WTC11 (cell line): ENCODE measurements at regions not wholly inside any gene's neighbourhood (a gene's known extent, or its start where the extent isn't known, plus 50 kb on each side); places are given as distances from the start of the nearest gene placed in this dataset.

Source experiments
- ATAC-seq: fragments of 200-7000 bp; cut with Tn5 transposase; 2 replicates; pipeline ENCODE4 v1.10.0; 2021; ENCODE audit warnings: mild to moderate bottlenecking, moderate library complexity
- CTCF ChIA-PET: fragments of 300-600 bp; sonication (Branson Sonifier 250); formaldehyde crosslinking; loops from one replicate; lab custom pipeline; 2021; ENCODE audit warnings: antibody characterized with exemption; lab: Charles Lee
- POLR2A ChIA-PET: fragments of 350-600 bp; sonication (Branson Sonifier 250); formaldehyde crosslinking; loops from one replicate; lab custom pipeline; 2021; ENCODE audit warnings: antibody characterized with exemption; lab: Charles Lee
- DNase-seq: peaks from one replicate; pipeline ENCODE4 v3.0.0; 2021; ENCODE audit warnings: low spot score
- H3K27ac Mint-ChIP-seq: 2 replicates; pipeline ENCODE4 v1.8.0; 2021; ENCODE audit warnings: mixed read lengths
- H3K27me3 Mint-ChIP-seq: 2 replicates; pipeline ENCODE4 v1.8.0; 2021; ENCODE audit warnings: low read depth, mild to moderate bottlenecking, moderate library complexity, mixed read lengths
- H3K36me3 Mint-ChIP-seq: 2 replicates; pipeline ENCODE4 v1.8.0; 2021; ENCODE audit warnings: mixed read lengths
- H3K4me1 Mint-ChIP-seq: 2 replicates; pipeline ENCODE4 v1.8.0; 2022; ENCODE audit warnings: mixed read lengths
- H3K4me3 Mint-ChIP-seq: 2 replicates; pipeline ENCODE4 v1.8.0; 2021; ENCODE audit warnings: mild to moderate bottlenecking, moderate library complexity, mixed read lengths
- H3K9me3 Mint-ChIP-seq: 2 replicates; pipeline ENCODE4 v1.8.0; 2021; ENCODE audit warnings: mixed read lengths
- ESRRA ChIP-seq: sonication (generic); formaldehyde crosslinking; IDR thresholded peaks from 2 replicates; pipeline ENCODE4 v1.8.1; 2022; ENCODE audit warnings: mild to moderate bottlenecking, missing genetic modification reagents, borderline replicate concordance
- FOXP1 ChIP-seq: sonication (generic); formaldehyde crosslinking; IDR thresholded peaks from 2 replicates; pipeline ENCODE4 v1.8.0; 2022; ENCODE audit warnings: missing genetic modification reagents, mild to moderate bottlenecking, moderate library complexity, borderline replicate concordance
- GRHL2 ChIP-seq: fragments of 250-450 bp; sonication (Bioruptor Pico); IDR thresholded peaks from 2 replicates; pipeline ENCODE4 v1.8.0; 2022; ENCODE audit warnings: mild to moderate bottlenecking, moderate library complexity; ENCODE audit not compliant: insufficient replicate concordance, severe bottlenecking
- IRF2 ChIP-seq: sonication (generic); formaldehyde crosslinking; IDR thresholded peaks from 2 replicates; pipeline ENCODE4 v1.8.0; 2022; ENCODE audit warnings: low read depth, missing genetic modification reagents, borderline replicate concordance
- MYBL2 ChIP-seq: sonication (generic); formaldehyde crosslinking; IDR thresholded peaks from 2 replicates; pipeline ENCODE4 v1.8.1; 2023; ENCODE audit warnings: mild to moderate bottlenecking, moderate library complexity, missing genetic modification reagents
- NFATC4 ChIP-seq: fragments of 250-450 bp; sonication (Bioruptor Pico); IDR thresholded peaks from 2 replicates; pipeline ENCODE4 v1.9.0; 2021; ENCODE audit warnings: mild to moderate bottlenecking
- NFYB ChIP-seq: sonication (generic); formaldehyde crosslinking; conservative IDR thresholded peaks from 2 replicates; pipeline ENCODE4 v1.8.0; 2022; ENCODE audit warnings: low read depth, missing genetic modification reagents
- NR3C1 ChIP-seq: sonication (generic); formaldehyde crosslinking; conservative IDR thresholded peaks from 2 replicates; pipeline ENCODE4 v1.8.1; 2023; ENCODE audit warnings: low read depth, mild to moderate bottlenecking, missing genetic modification reagents
- RORB ChIP-seq: fragments of 250-450 bp; sonication (Bioruptor Pico); IDR thresholded peaks from 2 replicates; pipeline ENCODE4 v1.9.0; 2021; ENCODE audit warnings: mild to moderate bottlenecking
- SOX15 ChIP-seq: fragments of 250-450 bp; sonication (Bioruptor Pico); IDR thresholded peaks from 2 replicates; pipeline ENCODE4 v1.9.0; 2021; ENCODE audit warnings: mild to moderate bottlenecking
- SP1 ChIP-seq: sonication (generic); formaldehyde crosslinking; conservative IDR thresholded peaks from 2 replicates; pipeline ENCODE4 v1.8.1; 2022; ENCODE audit warnings: missing genetic modification reagents
- TEAD4 ChIP-seq: sonication (generic); formaldehyde crosslinking; IDR thresholded peaks from 2 replicates; pipeline ENCODE4 v1.8.0; 2022; ENCODE audit warnings: mild to moderate bottlenecking, missing genetic modification reagents
- ZNF219 ChIP-seq: sonication (generic); formaldehyde crosslinking; IDR thresholded peaks from 2 replicates; pipeline ENCODE4 v1.8.0; 2023; ENCODE audit warnings: missing genetic modification reagents, mild to moderate bottlenecking, borderline replicate concordance
- ZNF263 ChIP-seq: sonication (generic); formaldehyde crosslinking; IDR thresholded peaks from 2 replicates; pipeline ENCODE4 v1.8.1; 2022; ENCODE audit warnings: low read depth, mild to moderate bottlenecking, moderate library complexity, missing genetic modification reagents
- ZNF396 ChIP-seq: fragments of 250-450 bp; sonication (Bioruptor Pico); IDR thresholded peaks from 2 replicates; pipeline ENCODE4 v1.8.0; 2021; ENCODE audit warnings: mild to moderate bottlenecking, moderate library complexity, borderline replicate concordance
- ZNF671 ChIP-seq: fragments of 250-450 bp; sonication (Bioruptor Pico); IDR thresholded peaks from 2 replicates; pipeline ENCODE4 v1.8.0; 2021; ENCODE audit warnings: mild to moderate bottlenecking
- TF ChIP-seq, protein P1 (sequence below): sonication (generic); formaldehyde crosslinking; IDR thresholded peaks from 2 replicates; pipeline ENCODE4 v1.8.0; 2022; ENCODE audit warnings: mild to moderate bottlenecking, missing genetic modification reagents
- TF ChIP-seq, protein P2 (sequence below): sonication (generic); formaldehyde crosslinking; IDR thresholded peaks from 2 replicates; pipeline ENCODE4 v1.8.0; 2023; ENCODE audit warnings: missing genetic modification reagents
- TF ChIP-seq, protein P3 (sequence below): sonication (generic); formaldehyde crosslinking; IDR thresholded peaks from 2 replicates; pipeline ENCODE4 v1.8.1; 2022; ENCODE audit warnings: mild to moderate bottlenecking, missing genetic modification reagents, moderate library complexity, borderline replicate concordance
- TF ChIP-seq, protein P4 (sequence below): fragments of 250-450 bp; sonication (Bioruptor Pico); IDR thresholded peaks from 2 replicates; pipeline ENCODE4 v1.8.0; 2021; ENCODE audit warnings: mild to moderate bottlenecking
- TF ChIP-seq, protein P5 (sequence below): fragments of 250-450 bp; sonication (Bioruptor Pico); IDR thresholded peaks from 2 replicates; pipeline ENCODE4 v1.9.0; 2021; ENCODE audit warnings: moderate library complexity, mild to moderate bottlenecking, inconsistent platforms, borderline replicate concordance
- TF ChIP-seq, protein P6 (sequence below): sonication (generic); formaldehyde crosslinking; IDR thresholded peaks from 2 replicates; pipeline ENCODE4 v1.8.1; 2023; ENCODE audit warnings: mild to moderate bottlenecking, missing genetic modification reagents, moderate library complexity

DNA sequence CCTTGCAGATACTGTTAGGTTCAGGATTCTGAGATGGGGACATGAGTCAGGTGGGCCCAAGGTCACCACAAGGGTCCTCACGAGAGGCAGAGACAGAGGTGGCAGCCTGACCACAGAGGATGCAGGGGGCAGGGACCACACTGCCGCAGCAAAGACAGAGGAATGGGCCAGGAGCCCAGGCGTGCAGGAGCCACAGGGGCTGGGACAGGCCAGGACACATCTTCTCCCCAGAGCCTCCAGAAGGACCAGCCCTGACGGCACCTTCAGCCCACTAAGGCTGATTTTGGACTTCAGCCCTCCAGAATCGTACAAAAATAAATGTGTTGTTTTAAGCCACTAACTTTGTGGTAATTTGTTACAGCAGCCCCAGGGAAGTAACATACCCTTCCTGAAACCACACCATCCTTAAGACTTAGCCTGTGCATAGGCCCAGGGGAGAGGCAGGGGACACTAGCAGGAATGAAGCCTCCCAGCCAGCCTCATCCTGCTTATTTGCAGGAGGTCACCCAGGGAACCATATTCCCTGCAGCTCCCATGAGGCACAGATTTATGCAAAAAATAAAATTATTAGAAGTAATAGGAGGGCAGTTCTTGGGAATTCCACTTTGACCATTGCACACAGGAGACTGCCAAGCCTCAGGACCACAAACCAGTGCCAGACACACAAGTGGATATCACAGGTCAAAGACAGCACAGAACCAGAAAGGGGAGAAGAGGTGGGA is 119.3 kb upstream of the CST7 start:
- Mint-ChIP-seq H3K9me3 (0 out of 2 replicates have a peak, but pooled peaks cover 4% of the 10 kb centered on the region), H3K27me3 (no peaks in the 10 kb centered on the region), H3K4me3 (no peak overlapping the region), H3K27ac (no peak overlapping the region), H3K4me1 (no peaks in the 10 kb centered on the region), H3K36me3 (no peaks in the 10 kb centered on the region)
- no peak for ATAC-seq
- TF ChIP-seq ESRRA (CRISPR knock-in tag) (no peak), ZNF219 (CRISPR knock-in tag) (no peak), SP1 (CRISPR knock-in tag) (no peak), IRF2 (CRISPR knock-in tag) (no peak), GRHL2 (no peak), MYBL2 (CRISPR knock-in tag) (no peak), NR3C1 (CRISPR knock-in tag) (no peak), ZNF671 (CRISPR knock-in tag) (no peak), TEAD4 (CRISPR knock-in tag) (no peak), FOXP1 (no peak), NFYB (CRISPR knock-in tag) (no peak)
- TF ChIP-seq, protein P1, sequence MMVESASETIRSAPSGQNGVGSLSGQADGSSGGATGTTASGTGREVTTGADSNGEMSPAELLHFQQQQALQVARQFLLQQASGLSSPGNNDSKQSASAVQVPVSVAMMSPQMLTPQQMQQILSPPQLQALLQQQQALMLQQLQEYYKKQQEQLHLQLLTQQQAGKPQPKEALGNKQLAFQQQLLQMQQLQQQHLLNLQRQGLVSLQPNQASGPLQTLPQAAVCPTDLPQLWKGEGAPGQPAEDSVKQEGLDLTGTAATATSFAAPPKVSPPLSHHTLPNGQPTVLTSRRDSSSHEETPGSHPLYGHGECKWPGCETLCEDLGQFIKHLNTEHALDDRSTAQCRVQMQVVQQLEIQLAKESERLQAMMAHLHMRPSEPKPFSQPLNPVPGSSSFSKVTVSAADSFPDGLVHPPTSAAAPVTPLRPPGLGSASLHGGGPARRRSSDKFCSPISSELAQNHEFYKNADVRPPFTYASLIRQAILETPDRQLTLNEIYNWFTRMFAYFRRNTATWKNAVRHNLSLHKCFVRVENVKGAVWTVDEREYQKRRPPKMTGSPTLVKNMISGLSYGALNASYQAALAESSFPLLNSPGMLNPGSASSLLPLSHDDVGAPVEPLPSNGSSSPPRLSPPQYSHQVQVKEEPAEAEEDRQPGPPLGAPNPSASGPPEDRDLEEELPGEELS (CRISPR knock-in tag) = no peak
- TF ChIP-seq, protein P2, sequence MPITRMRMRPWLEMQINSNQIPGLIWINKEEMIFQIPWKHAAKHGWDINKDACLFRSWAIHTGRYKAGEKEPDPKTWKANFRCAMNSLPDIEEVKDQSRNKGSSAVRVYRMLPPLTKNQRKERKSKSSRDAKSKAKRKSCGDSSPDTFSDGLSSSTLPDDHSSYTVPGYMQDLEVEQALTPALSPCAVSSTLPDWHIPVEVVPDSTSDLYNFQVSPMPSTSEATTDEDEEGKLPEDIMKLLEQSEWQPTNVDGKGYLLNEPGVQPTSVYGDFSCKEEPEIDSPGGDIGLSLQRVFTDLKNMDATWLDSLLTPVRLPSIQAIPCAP (CRISPR knock-in tag) = no peak
- TF ChIP-seq, protein P3, sequence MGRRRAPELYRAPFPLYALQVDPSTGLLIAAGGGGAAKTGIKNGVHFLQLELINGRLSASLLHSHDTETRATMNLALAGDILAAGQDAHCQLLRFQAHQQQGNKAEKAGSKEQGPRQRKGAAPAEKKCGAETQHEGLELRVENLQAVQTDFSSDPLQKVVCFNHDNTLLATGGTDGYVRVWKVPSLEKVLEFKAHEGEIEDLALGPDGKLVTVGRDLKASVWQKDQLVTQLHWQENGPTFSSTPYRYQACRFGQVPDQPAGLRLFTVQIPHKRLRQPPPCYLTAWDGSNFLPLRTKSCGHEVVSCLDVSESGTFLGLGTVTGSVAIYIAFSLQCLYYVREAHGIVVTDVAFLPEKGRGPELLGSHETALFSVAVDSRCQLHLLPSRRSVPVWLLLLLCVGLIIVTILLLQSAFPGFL (CRISPR knock-in tag) = no peak
- no peak for DNase-seq
- POLR2A ChIA-PET = no interaction called here
- CTCF ChIA-PET = no interaction called here

DNA sequence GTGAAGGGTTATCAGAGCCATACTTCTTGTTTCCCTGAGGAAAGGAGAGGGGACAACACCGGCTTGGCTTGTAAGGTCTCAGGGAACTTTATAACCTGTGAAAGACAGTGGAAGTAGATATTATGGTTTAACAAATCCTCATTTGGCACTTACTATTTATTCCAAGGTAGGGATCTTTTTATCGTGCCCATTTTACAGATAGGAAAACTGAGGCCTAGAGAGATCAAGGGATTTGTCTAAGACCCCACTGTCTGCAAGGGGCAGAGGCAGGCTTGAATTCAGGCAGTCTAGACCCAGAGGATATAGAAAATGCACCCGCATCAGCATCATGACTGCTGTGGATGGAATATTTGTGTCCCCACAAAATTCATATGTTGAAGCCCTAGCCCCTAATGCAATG is 118.4 kb upstream of the CST7 start:
- ChIA-PET POLR2A (no interaction called here), CTCF (no interaction called here)
- H3K9me3 Mint-ChIP-seq = 0 out of 2 replicates have a peak, but pooled peaks cover 4% of the 10 kb centered on the region
- no peaks in the 10 kb centered on the region for H3K4me1 Mint-ChIP-seq
- H3K27me3 Mint-ChIP-seq = no peaks in the 10 kb centered on the region
- no peak for DNase-seq
- no peak for TF ChIP-seq IRF2 (CRISPR knock-in tag)
- TF ChIP-seq NFATC4 = no peak
- TF ChIP-seq, all 79 proteins: peak for 0
- H3K4me3 Mint-ChIP-seq = no peak overlapping the region
- H3K27ac Mint-ChIP-seq = no peak overlapping the region
- H3K36me3 Mint-ChIP-seq = no peaks in the 10 kb centered on the region
- no peak for ATAC-seq

DNA sequence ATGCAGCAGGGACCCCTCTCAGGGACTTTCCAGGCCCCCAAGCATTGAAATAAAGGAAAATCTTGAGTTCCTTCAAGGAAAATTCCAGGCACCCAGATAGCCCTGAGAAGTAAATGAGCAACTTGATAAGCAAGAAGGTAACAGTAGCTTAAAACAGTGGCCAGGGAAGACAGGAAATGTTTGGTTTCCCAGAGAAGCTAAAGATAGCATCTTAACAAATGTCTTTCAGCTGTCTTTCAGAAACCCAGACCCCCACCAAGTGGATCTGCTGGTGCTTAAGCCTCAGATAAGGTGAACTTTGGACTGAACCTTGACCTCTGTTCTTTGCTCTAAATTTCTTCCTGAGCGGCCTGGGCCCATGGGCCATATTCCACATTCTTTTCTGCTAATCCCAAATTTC is 117.8 kb upstream of the CST7 start:
- Mint-ChIP-seq H3K36me3 (no peaks in the 10 kb centered on the region), H3K27me3 (no peaks in the 10 kb centered on the region), H3K4me3 (no peak overlapping the region), H3K9me3 (0 out of 2 replicates have a peak, but pooled peaks cover 4% of the 10 kb centered on the region), H3K27ac (no peak overlapping the region), H3K4me1 (no peaks in the 10 kb centered on the region)
- ChIA-PET POLR2A (no interaction called here), CTCF (no interaction called here)
- ATAC-seq (no peak), DNase-seq (no peak)
- TF ChIP-seq, protein P4, sequence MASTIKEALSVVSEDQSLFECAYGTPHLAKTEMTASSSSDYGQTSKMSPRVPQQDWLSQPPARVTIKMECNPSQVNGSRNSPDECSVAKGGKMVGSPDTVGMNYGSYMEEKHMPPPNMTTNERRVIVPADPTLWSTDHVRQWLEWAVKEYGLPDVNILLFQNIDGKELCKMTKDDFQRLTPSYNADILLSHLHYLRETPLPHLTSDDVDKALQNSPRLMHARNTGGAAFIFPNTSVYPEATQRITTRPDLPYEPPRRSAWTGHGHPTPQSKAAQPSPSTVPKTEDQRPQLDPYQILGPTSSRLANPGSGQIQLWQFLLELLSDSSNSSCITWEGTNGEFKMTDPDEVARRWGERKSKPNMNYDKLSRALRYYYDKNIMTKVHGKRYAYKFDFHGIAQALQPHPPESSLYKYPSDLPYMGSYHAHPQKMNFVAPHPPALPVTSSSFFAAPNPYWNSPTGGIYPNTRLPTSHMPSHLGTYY (CRISPR knock-in tag) = no peak
- TF ChIP-seq, protein P5, sequence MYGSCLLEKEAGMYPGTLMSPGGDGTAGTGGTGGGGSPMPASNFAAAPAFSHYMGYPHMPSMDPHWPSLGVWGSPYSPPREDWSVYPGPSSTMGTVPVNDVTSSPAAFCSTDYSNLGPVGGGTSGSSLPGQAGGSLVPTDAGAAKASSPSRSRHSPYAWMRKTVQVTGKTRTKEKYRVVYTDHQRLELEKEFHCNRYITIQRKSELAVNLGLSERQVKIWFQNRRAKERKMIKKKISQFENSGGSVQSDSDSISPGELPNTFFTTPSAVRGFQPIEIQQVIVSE (CRISPR knock-in tag) = no peak
- TF ChIP-seq ZNF671 (CRISPR knock-in tag) (no peak), ZNF396 (CRISPR knock-in tag) (no peak), RORB (CRISPR knock-in tag) (no peak), SOX15 (CRISPR knock-in tag) (no peak), ZNF263 (CRISPR knock-in tag) (no peak)
- TF ChIP-seq, protein P6, sequence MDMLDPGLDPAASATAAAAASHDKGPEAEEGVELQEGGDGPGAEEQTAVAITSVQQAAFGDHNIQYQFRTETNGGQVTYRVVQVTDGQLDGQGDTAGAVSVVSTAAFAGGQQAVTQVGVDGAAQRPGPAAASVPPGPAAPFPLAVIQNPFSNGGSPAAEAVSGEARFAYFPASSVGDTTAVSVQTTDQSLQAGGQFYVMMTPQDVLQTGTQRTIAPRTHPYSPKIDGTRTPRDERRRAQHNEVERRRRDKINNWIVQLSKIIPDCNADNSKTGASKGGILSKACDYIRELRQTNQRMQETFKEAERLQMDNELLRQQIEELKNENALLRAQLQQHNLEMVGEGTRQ (CRISPR knock-in tag) = no peak
- TF ChIP-seq, protein P3 (CRISPR knock-in tag) = no peak
